ENCODE measurements at regions not wholly inside any gene's neighbourhood (a gene's known extent, or its start where the extent isn't known, plus 50 kb on each side); places are given as distances from the start of the nearest gene placed in this dataset.

- no peak for TF ChIP-seq ATAD3A (CRISPR knock-in tag; IDR thresholded peaks at IDR 0.05)
- no peak for TF ChIP-seq ZNF570 (CRISPR knock-in tag; IDR thresholded peaks at IDR 0.05; ENCODE audit: borderline replicate concordance)
- TF ChIP-seq ZBTB7A (CRISPR knock-in tag; IDR thresholded peaks at IDR 0.05) = no peak
- TF ChIP-seq NFYC (CRISPR knock-in tag; IDR thresholded peaks at IDR 0.05) = no peak
Observed at GRCh38 chr2:181223234-181223633, 234.0 kb upstream of the ITGA4 start (continued).

- WGBS (ENCODE audit: low lambda C conversion rate) = 48% methylated on average over 3 of the region's 3 CpGs
- Histone ChIP-seq H4K20me1 (ENCODE audit: insufficient read depth, low read length) (no peaks in the 10 kb centered on the region), H3K9ac (ENCODE audit: insufficient read depth, low read depth, low read length) (no peak overlapping the region), H3K4me2 (ENCODE audit: low read depth, low read length) (no peak overlapping the region), H3K9me3 (ENCODE audit: low read length) (no peaks in the 10 kb centered on the region), H3K27me3 (ENCODE audit: control insufficient read depth in 1 of 2, insufficient read depth in 2 of 2, low read length in 2 of 2) (no peaks in the 10 kb centered on the region), H2AFZ (ENCODE audit: low read length) (no peak overlapping the region), H3K27ac (ENCODE audit: extremely low read length, insufficient read depth, low read length) (no peak overlapping the region), H3K79me2 (ENCODE audit: insufficient read depth, low read length) (no peaks in the 10 kb centered on the region), H3K4me3 (replicated peaks in 1 of 3; ENCODE audit: insufficient read depth in 1 of 3, low read depth in 2 of 3, low read length in 3 of 3) (no peak overlapping the region), H3K36me3 (replicated peaks in 1 of 2; ENCODE audit: control insufficient read depth in 1 of 2, insufficient read depth in 2 of 2, low read length in 2 of 2) (no peaks in the 10 kb centered on the region), H3K4me1 (ENCODE audit: insufficient read depth, low read length) (no peaks in the 10 kb centered on the region)
- DNase-seq (ENCODE audit: low spot score) (no peak), ATAC-seq (no peak), FAIRE-seq (no peak)
- BruUV-seq (replicated peaks) = no TSS peak
- ChIA-PET CTCF (ENCODE audit: low intra/inter-chr PET ratio, low total read pairs) (no interaction called here), POLR2A (no interaction called here)
- intact Hi-C loops (cut with micrococcal nuclease; ENCODE audit: unreplicated experiment) = no loop called here
- in situ Hi-C loops (cut with HindIII; ENCODE audit: extremely low pct_ligation_motif_present, low pct_unique_long_range_greater_than_20kb) = no loop called here
- no peak for TF ChIP-seq ARNT (IDR thresholded peaks at IDR 0.05)
- no peak for TF ChIP-seq ZNF761 (CRISPR knock-in tag; conservative IDR thresholded peaks at IDR 0.05)
- TF ChIP-seq KLF13 (CRISPR knock-in tag; IDR thresholded peaks at IDR 0.05) = no peak
- TF ChIP-seq KLF9 (CRISPR knock-in tag; IDR thresholded peaks at IDR 0.05; ENCODE audit: low read depth) = no peak
- TF ChIP-seq RBAK (CRISPR knock-in tag; IDR thresholded peaks at IDR 0.05) = no peak
- TF ChIP-seq HNF4G (IDR thresholded peaks at IDR 0.05; ENCODE audit: borderline replicate concordance, low read depth, low read length) = no peak
- TF ChIP-seq HNF4G (CRISPR knock-in tag; IDR thresholded peaks at IDR 0.05; ENCODE audit: borderline replicate concordance, low read depth) = no peak
- TF ChIP-seq ZFP82 (CRISPR knock-in tag; IDR thresholded peaks at IDR 0.05; ENCODE audit: borderline replicate concordance) = no peak
- no peak for TF ChIP-seq ZNF562 (CRISPR knock-in tag; IDR thresholded peaks at IDR 0.05; ENCODE audit: borderline replicate concordance)
- no peak for TF ChIP-seq ATF3 (CRISPR knock-in tag; IDR thresholded peaks at IDR 0.05)
- TF ChIP-seq ZSCAN12 (CRISPR knock-in tag; IDR thresholded peaks at IDR 0.05) = no peak
- TF ChIP-seq FUBP1 (CRISPR knock-in tag; IDR thresholded peaks at IDR 0.05; ENCODE audit: borderline replicate concordance) = no peak
- no peak for TF ChIP-seq ZNF577 (CRISPR knock-in tag; IDR thresholded peaks at IDR 0.05; ENCODE audit: borderline replicate concordance, low read depth)
- no peak for TF ChIP-seq ZBTB1 (CRISPR knock-in tag; IDR thresholded peaks at IDR 0.05; ENCODE audit: borderline replicate concordance)
- TF ChIP-seq RBFOX2 (IDR thresholded peaks at IDR 0.05; ENCODE audit: low read depth, low read length) = no peak
- no peak for TF ChIP-seq ARNTL (CRISPR knock-in tag; IDR thresholded peaks at IDR 0.05)
- TF ChIP-seq SRSF9 (IDR thresholded peaks at IDR 0.05; ENCODE audit: borderline replicate concordance, insufficient read depth, low read depth, low read length, poor library complexity, severe bottlenecking) = no peak
- TF ChIP-seq HDAC6 (IDR thresholded peaks at IDR 0.05; ENCODE audit: low read depth, low read length) = no peak
- no peak for TF ChIP-seq KDM2A (CRISPR knock-in tag; IDR thresholded peaks at IDR 0.05; ENCODE audit: borderline replicate concordance, low read depth)
Observed at GRCh38 chr2:181224866-181225265, 232.3 kb upstream of the ITGA4 start.

Data from HepG2 (cell line).